Embryonic facial prominence (tissue), 1 donor: ENCODE measurements at regions not wholly inside any gene's neighbourhood (a gene's known extent, or its start where the extent isn't known, plus 50 kb on each side); places are given as distances from the start of the nearest gene placed in this dataset.

Experiments used
- DNase-seq: peaks from one replicate; pipeline ENCODE4 v3.0.0-alpha.2; 2016; ENCODE audit errors: extremely low spot score

- DNase-seq = no peak
Observed at GRCh38 chr6:50102676-50103075, 52.9 kb upstream of the DEFB112 start.

- no peak for DNase-seq
Observed at GRCh38 chr6:50110587-50110986, 60.9 kb upstream of the DEFB112 start.

- DNase-seq = no peak
Observed at GRCh38 chr6:50112981-50113857, 63.5 kb upstream of the DEFB112 start.

- no peak for DNase-seq
Observed at GRCh38 chr6:50116390-50116789, 66.7 kb upstream of the DEFB112 start.

- no peak for DNase-seq
Observed at GRCh38 chr6:50116797-50117542, 67.2 kb upstream of the DEFB112 start.

- no peak for DNase-seq
Observed at GRCh38 chr6:50120300-50120699, 70.6 kb upstream of the DEFB112 start.

- DNase-seq = no peak
Observed at GRCh38 chr6:50123688-50124087, 74.0 kb upstream of the DEFB112 start.

- no peak for DNase-seq
Observed at GRCh38 chr6:50124572-50124971, 74.8 kb upstream of the DEFB112 start.

- DNase-seq = peak; percentile 25
Observed at GRCh38 chr6:50128420-50129005, 78.8 kb upstream of the DEFB112 start.

- DNase-seq = no peak
Observed at GRCh38 chr6:50135968-50136367, 86.2 kb upstream of the DEFB112 start.

GRCh38 chr6:50141100-50141499 lies 91.4 kb upstream of the DEFB112 start:
- DNase-seq = no peak

- DNase-seq = no peak
Observed at GRCh38 chr6:50143011-50143719, 93.4 kb upstream of the DEFB112 start.

GRCh38 chr6:50145125-50145524 lies 95.4 kb upstream of the DEFB112 start:
- no peak for DNase-seq

GRCh38 chr6:50147371-50147770 lies 97.6 kb upstream of the DEFB112 start:
- no peak for DNase-seq

GRCh38 chr6:50180646-50181045 lies 130.9 kb upstream of the DEFB112 start:
- DNase-seq = no peak

- no peak for DNase-seq
Observed at GRCh38 chr6:50185006-50185405, 135.3 kb upstream of the DEFB112 start.

- no peak for DNase-seq
Observed at GRCh38 chr6:50187351-50187921, 137.7 kb upstream of the DEFB112 start.

- DNase-seq = no peak
Observed at GRCh38 chr6:50198245-50198644, 148.5 kb upstream of the DEFB112 start.

GRCh38 chr6:50202766-50203165 lies 153.0 kb upstream of the DEFB112 start:
- no peak for DNase-seq

- no peak for DNase-seq
Observed at GRCh38 chr6:50211582-50211981, 161.9 kb upstream of the DEFB112 start.

- DNase-seq = no peak
Observed at GRCh38 chr6:50213146-50213545, 163.4 kb upstream of the DEFB112 start.

GRCh38 chr6:50214937-50215336 lies 165.2 kb upstream of the DEFB112 start:
- DNase-seq = no peak
